ENCODE measurements at regions not wholly inside any gene's neighbourhood (a gene's known extent, or its start where the extent isn't known, plus 50 kb on each side); places are given as distances from the start of the nearest gene placed in this dataset.

GRCh38 chr5:161042862-161043261 lies 190.9 kb upstream of the ATP10B start:
- TF ChIP-seq POLR2A (IDR thresholded peaks at IDR 0.05; ENCODE audit: low read depth, low read length) (no peak), POU2F2 (IDR thresholded peaks at IDR 0.05; ENCODE audit: low read depth, low read length) (no peak), TAF1 (IDR thresholded peaks at IDR 0.05; ENCODE audit: low read depth, low read length) (no peak), POLR2AphosphoS5 (IDR thresholded peaks at IDR 0.05; ENCODE audit: low read depth, low read length) (no peak), SPI1 (IDR thresholded peaks at IDR 0.05; ENCODE audit: low read depth, low read length) (no peak), PAX5 (IDR thresholded peaks at IDR 0.05; ENCODE audit: insufficient read depth, low read length, severe bottlenecking) (no peak)

All from GM12891 (cell line).